Activated CD4-positive, alpha-beta T cell treated with anti-CD3 and anti-CD28 coated beads, Interleukin-2, amount 50 U/mL, for 4 hours (primary cell): ENCODE measurements at regions not wholly inside any gene's neighbourhood (a gene's known extent, or its start where the extent isn't known, plus 50 kb on each side); places are given as distances from the start of the nearest gene placed in this dataset.

ENCODE experiments used
- DNase-seq, 2 experiments: peaks; one replicate each; pipeline ENCODE4 v3.0.0-alpha.2; 2020

DNA sequence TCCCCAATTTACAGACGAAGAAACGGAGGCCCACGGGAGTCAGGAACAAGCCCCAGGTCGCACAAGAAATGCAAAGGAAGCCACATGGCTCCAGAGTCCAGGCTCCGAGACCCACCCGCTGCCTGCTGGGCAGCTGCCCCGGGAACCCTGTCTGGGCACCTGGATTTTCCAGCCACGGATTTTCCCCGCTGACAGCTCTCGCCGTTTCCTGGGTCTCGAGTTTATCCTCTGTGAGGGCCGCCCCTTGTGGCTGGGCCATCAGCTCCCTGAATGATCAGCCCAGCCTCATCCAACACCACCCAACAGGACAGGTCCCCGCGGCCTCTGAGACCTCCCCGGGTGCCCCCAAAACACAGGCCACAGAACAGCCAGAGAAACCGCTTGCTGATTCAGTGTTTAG lies 189.7 kb downstream of the BRD1 start:
- no peak for DNase-seq

DNA sequence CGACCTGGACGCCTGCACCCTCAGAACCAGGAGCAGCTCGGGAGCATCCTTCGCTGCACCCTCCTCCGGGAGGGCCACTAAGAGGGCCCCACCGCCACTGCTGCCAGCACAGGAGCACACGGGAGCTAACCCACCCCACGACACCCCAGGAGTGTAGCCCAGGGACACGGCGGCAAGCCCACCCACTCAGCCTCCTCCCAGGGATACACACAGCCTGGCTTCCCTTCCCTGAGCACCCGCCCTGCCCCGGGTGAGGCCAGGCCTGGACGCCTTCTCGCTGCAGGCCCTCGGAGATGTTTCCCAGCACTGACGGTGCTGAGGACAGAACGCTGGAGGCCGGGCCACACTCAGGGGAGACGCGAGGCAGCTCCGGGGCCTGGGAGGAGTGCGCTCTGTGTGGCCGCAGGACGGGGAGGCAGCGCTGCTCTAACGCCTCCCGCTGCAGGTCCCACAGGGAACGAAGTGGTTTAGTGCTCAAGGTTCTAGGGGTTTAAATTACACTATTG lies 190.4 kb downstream of the BRD1 start:
- no peak for DNase-seq

- DNase-seq, result no peak
Observed at GRCh38 chr22:49636649-49637048, 191.0 kb downstream of the BRD1 start.

DNA sequence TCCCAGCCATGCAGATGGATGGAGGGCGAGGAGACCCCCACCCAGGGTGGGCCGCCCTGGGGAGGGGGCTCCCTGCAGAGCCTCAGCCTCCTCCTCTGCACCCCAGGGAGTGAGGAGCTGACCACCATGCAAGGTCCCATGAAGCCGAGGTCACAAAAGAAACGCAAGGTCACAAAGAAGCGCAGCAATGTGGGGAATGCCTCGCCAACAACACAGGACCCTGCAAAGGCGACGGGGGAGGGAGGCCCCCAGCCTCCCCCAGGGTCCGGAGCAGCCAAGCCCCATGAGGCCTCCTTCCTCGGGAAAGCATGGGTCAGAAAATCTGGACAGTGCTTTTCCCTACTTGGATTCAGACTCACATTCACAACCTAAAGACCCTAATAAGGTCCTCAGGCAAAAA lies 191.5 kb downstream of the BRD1 start:
- no peak for DNase-seq

DNA sequence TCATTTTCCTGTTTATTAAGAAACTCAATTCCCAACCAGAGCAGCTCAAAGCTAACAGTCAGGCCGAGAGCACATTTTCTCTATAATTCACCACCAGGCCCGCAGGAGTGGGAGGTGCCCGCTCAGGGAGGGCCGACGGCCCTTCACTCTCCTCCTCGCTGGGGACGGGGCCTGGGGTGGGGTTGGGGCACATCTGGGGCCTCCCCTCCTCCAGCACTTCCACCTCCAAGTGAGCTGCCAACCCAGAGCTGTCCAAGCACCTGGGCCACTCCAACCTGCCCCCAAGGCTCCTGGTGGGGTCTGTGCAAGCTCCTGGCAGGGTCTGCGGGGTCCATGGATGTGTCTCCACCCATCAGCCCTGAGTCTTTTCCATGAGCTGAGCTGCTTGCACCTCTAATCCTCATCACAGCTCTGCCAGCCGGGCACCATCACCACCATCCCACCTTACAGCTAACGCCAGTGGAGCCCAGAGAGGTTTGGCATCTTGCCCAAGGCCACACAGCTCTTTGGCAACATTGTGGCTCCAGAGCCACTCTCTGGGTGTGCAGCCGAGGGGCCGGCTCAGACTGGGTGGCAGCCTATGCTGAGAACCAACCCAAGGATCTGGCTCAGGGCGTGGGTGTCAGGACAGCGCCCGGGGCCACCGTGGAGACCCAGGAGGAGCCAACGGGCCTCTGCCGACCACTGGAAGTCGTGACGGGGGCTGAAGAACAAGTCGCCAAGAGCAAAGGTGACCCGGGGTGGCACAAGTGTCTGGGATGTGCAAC lies 193.5 kb downstream of the BRD1 start:
- no peak for DNase-seq

DNA sequence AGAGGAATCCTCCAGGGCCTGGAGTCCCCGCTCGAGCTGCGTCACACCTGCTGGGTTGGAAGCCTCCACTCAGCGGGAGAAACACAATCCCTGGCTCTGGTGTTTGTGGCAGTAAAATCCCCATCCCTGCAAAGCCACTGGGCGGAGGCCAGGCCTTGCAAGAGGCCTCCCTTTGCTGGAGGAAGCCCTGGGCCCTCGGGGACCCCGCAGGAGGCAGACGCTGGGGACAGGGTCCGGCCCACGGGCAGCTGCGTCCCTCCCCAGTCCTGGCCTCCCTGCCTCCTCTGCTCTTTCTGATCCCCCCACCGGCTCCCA lies 194.7 kb downstream of the BRD1 start:
- DNase-seq, result no peak

- DNase-seq, result no peak
Observed at GRCh38 chr22:49632199-49633009, 195.3 kb downstream of the BRD1 start.

DNA sequence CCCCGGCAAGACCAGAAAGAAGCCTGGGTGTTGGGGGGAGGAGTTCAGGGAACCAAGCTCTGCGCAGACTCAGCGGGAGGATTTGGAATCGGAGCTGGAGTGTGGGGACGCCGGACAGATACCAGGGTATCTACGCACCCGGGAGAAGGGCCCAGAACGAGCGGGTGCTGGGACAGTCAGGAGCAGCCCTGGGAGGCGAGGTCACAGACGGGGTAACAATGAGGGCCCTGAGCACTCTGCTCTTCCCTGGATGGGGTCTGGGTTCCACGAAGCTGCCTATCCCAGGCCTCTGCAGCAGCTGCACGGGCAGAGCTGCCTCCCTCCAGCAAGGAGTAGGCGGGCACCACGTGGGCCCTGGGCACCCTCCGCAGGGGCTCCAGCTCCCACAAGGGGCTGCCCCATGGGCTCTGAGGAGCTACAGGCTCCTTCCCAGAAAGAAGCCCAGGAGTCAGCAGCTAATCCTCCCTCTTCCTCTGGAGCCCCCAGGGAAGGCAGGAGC lies 197.2 kb downstream of the BRD1 start:
- DNase-seq, result no peak

GRCh38 chr22:49629586-49630447 lies 197.9 kb downstream of the BRD1 start:
- no peak for DNase-seq

DNA sequence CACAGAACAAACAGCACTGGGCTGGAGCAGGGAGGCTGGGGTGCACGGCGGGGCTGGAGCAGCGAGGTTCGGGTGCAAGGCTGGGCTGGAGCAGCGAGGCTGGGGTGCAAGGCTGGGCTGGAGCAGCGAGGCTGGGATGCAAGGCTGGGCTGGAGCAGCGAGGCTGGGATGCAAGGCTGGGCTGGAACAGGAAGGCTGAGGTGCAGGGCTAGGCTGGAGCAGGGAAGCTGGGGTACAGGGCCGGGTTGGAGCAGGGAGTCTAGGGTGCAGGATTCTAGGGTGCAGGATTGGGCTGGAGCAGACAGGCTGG lies 198.5 kb downstream of the BRD1 start:
- DNase-seq, result no peak

- DNase-seq, result no peak
Observed at GRCh38 chr22:49628391-49629260, 199.0 kb downstream of the BRD1 start.

- DNase-seq, result no peak
Observed at GRCh38 chr22:49627217-49628181, 200.2 kb downstream of the BRD1 start.

GRCh38 chr22:49626361-49627216 lies 201.1 kb downstream of the BRD1 start:
- no peak for DNase-seq

- DNase-seq, result no peak
Observed at GRCh38 chr22:49624421-49625177, 203.1 kb downstream of the BRD1 start.

DNA sequence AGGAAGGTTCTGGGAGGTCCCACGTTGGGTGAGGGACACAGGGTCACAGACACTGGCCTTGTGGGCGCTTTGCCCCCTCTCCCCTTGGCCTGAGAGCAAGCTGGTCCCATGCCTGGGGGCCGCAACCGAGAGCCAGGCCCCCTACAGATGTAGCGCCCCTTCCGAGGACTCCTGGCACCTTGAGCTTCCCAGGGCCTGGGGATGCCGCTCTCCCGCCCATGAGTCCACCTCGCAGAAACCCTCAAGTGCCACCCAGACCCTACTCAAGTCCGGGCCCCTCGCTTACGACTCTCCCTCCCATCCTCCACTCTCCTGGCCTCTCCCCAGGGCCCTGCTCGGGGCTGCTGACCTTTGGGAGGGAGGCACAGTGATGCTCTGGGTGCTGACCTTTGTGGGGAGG lies 204.0 kb downstream of the BRD1 start:
- no peak for DNase-seq

- no peak for DNase-seq
Observed at GRCh38 chr22:49623176-49623575, 204.5 kb downstream of the BRD1 start.

GRCh38 chr22:49622241-49623105 lies 205.2 kb downstream of the BRD1 start:
- DNase-seq, result no peak

DNA sequence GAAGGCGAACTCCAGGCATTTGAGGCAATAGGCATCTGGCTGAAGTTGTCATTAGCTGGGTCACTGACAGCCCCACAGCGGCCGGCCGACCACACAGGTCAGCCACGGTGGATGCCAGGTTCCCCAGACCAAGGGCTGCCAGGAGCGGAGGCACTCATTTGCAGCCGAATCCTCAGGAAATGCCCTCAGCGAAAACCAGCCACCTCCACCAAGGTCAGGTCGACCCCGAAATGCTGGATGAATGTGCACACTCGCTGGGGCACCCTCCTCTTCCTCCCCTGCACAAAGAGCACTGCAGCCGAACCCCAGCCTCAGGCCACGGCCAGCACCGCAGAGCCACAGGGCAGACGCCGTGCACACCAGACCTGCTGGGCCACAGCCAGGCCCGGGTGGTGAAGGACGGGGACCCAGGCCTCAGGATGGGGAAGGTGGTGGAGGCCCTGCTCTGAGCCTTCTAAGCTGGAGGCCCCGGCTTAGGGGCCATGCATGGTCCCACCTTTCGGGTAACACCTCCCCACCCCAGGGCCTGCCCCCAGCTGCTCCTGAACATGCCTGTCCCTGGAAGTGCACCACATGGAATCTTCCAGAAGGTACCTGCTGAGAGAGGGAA lies 206.0 kb downstream of the BRD1 start:
- DNase-seq, result no peak
